ENCODE measurements at regions not wholly inside any gene's neighbourhood (a gene's known extent, or its start where the extent isn't known, plus 50 kb on each side); places are given as distances from the start of the nearest gene placed in this dataset.
A peak's percentile ranks its signal among the peaks of the same experiment; 100 is the strongest.

DNA sequence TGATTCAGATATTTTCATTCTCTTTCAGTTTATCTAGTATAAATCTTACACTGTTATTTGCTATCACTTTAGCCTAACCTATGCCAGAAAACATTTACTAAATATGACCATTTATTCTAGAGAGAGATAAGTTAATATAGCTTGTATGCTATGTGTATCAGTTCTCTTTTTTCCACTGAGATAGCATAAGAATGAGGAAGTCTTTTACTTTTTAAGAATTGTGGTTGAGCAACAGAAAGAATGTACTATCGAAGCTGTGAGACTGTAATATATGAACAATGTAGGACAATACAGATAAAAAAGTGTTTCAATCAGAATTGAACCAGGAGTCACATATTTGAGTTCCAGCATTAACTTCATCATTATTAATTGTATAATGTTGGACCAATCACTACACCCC, 479.9 kb upstream of the PLXNA2 start:
- no peak overlapping the region for H3K4me3 Mint-ChIP-seq
- H3K9me3 ChIP-seq (ENCODE audit: control insufficient read depth, low read length) = peaks cover 41% of the 10 kb centered on the region
- H3K9me3 Mint-ChIP-seq = peaks cover 40% of the 10 kb centered on the region
- 100% methylated on average over 1 of the region's 1 CpG; no CpG with 5 or more reads in 1 of the 2 experiments for WGBS, 2 experiments (ENCODE audit: insufficient coverage in 1 of 2, insufficient read length in 1 of 2)
- TF ChIP-seq, protein P1, sequence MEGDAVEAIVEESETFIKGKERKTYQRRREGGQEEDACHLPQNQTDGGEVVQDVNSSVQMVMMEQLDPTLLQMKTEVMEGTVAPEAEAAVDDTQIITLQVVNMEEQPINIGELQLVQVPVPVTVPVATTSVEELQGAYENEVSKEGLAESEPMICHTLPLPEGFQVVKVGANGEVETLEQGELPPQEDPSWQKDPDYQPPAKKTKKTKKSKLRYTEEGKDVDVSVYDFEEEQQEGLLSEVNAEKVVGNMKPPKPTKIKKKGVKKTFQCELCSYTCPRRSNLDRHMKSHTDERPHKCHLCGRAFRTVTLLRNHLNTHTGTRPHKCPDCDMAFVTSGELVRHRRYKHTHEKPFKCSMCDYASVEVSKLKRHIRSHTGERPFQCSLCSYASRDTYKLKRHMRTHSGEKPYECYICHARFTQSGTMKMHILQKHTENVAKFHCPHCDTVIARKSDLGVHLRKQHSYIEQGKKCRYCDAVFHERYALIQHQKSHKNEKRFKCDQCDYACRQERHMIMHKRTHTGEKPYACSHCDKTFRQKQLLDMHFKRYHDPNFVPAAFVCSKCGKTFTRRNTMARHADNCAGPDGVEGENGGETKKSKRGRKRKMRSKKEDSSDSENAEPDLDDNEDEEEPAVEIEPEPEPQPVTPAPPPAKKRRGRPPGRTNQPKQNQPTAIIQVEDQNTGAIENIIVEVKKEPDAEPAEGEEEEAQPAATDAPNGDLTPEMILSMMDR (conservative IDR thresholded peaks at IDR 0.05) = no peak
- no peaks in the 10 kb centered on the region for H3K27me3 Mint-ChIP-seq (ENCODE audit: insufficient read depth)
- no peaks in the 10 kb centered on the region for H3K4me1 Mint-ChIP-seq
- no peak overlapping the region for H3K27ac Mint-ChIP-seq
- H3K36me3 ChIP-seq (ENCODE audit: control insufficient read depth, insufficient read depth, low read length) = no peaks in the 10 kb centered on the region
- no peak overlapping the region for H3K4me3 ChIP-seq (ENCODE audit: low read length)
- no peak for DNase-seq
- no peaks in the 10 kb centered on the region for H3K4me1 ChIP-seq (ENCODE audit: control insufficient read depth, insufficient read depth, low read length)
- H3K9ac ChIP-seq (ENCODE audit: extremely low read depth, low read length, poor library complexity, severe bottlenecking) = no peak overlapping the region
- peaks cover 4% of the 10 kb centered on the region for H3K36me3 Mint-ChIP-seq (ENCODE audit: low read depth)
- H3K27me3 ChIP-seq (ENCODE audit: control insufficient read depth, insufficient read depth, low read length, poor library complexity, severe bottlenecking) = no peaks in the 10 kb centered on the region
- no peak overlapping the region for H3K27ac ChIP-seq (ENCODE audit: low read depth, low read length)

DNA sequence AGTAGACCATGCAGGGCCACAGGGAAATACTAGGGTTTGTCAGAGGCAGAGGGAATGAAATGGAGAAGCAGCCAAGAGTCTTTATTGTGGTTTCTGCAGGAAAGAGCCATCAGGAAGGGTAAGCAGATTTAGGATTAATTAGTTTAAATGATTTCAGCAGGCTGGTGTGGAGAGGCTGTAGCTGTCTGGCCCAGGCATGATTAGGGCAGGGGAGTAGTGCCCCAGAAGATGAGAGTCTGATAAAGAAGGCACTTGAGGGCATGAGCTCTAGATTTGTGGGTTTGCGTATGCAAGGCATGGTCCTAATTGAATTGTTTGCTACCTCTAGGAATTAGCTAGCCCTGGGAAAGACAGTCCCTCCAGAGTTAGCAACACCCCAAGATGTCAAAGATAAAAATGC, 484.6 kb upstream of the PLXNA2 start:
- no peaks in the 10 kb centered on the region for H3K36me3 ChIP-seq (ENCODE audit: control insufficient read depth, insufficient read depth, low read length)
- peaks cover 4% of the 10 kb centered on the region for H3K9me3 Mint-ChIP-seq
- no peaks in the 10 kb centered on the region for H3K27me3 ChIP-seq (ENCODE audit: control insufficient read depth, insufficient read depth, low read length, poor library complexity, severe bottlenecking)
- H3K9ac ChIP-seq (ENCODE audit: extremely low read depth, low read length, poor library complexity, severe bottlenecking) = no peak overlapping the region
- H3K27ac Mint-ChIP-seq = no peak overlapping the region
- H3K27ac ChIP-seq (ENCODE audit: low read depth, low read length) = no peak overlapping the region
- peaks cover 17% of the 10 kb centered on the region for H3K4me1 Mint-ChIP-seq
- H3K4me3 Mint-ChIP-seq = no peak overlapping the region
- WGBS, 2 experiments (ENCODE audit: insufficient coverage in 1 of 2, insufficient read length in 1 of 2) = 83 to 95% methylated on average over 1 of the region's 1 CpG
- DNase-seq = no peak
- peaks cover 9% of the 10 kb centered on the region for H3K9me3 ChIP-seq (ENCODE audit: control insufficient read depth, low read length)
- TF ChIP-seq, protein P1 (conservative IDR thresholded peaks at IDR 0.05) = no peak
- peaks cover 12% of the 10 kb centered on the region for H3K4me1 ChIP-seq (ENCODE audit: control insufficient read depth, insufficient read depth, low read length)
- no peaks in the 10 kb centered on the region for H3K36me3 Mint-ChIP-seq (ENCODE audit: low read depth)
- no peaks in the 10 kb centered on the region for H3K27me3 Mint-ChIP-seq (ENCODE audit: insufficient read depth)
- H3K4me3 ChIP-seq (ENCODE audit: low read length) = no peak overlapping the region

DNA sequence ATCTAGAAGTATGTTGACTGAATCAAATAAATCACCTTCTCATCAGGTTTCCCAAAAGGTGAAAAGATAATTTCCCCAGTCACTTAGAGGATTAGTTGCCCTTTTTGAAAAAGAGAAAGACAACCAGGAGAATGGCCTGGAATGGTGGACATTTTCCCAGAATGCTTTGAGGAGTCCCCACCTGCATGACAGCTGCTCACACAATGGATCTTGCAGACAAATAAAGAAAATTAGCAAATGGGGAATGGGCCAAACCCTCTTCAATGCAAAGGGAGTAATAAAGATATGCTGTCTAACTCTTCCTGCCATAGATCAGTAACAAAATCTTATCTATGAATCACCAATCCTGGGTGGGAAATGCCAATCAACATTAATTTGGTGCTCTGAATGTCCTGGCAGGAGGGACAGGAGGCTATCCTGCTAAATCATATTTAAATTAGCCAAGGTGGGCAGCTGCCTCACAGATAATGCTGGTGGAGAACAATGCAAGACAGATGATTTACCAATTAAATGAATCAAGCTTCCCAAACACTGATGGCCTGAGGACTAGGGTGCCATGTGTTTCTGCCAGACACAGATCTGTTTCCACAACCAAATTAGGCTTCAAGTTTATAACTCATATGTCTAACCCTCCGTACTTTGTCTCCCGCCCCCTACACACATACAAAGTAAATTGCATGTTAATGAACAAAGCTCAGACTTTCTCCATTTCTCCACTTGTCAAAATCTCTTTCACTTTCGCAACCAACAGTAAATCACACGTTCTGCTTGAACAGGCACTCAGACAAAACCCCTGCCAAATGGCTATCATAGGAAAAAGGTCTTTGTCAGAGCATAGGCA, 488.0 kb upstream of the PLXNA2 start:
- H3K4me3 Mint-ChIP-seq = no peak overlapping the region
- peaks cover 28% of the 10 kb centered on the region for H3K9me3 ChIP-seq (ENCODE audit: control insufficient read depth, low read length)
- no peaks in the 10 kb centered on the region for H3K27me3 ChIP-seq (ENCODE audit: control insufficient read depth, insufficient read depth, low read length, poor library complexity, severe bottlenecking)
- no peaks in the 10 kb centered on the region for H3K36me3 ChIP-seq (ENCODE audit: control insufficient read depth, insufficient read depth, low read length)
- H3K36me3 Mint-ChIP-seq (ENCODE audit: low read depth) = peaks cover 5% of the 10 kb centered on the region
- H3K27ac Mint-ChIP-seq = peak overlapping the region; percentile 27
- H3K4me3 ChIP-seq (ENCODE audit: low read length) = no peak overlapping the region
- H3K9ac ChIP-seq (ENCODE audit: extremely low read depth, low read length, poor library complexity, severe bottlenecking) = no peak overlapping the region
- TF ChIP-seq, protein P1 (conservative IDR thresholded peaks at IDR 0.05) = no peak
- peaks cover 14% of the 10 kb centered on the region for H3K4me1 ChIP-seq (ENCODE audit: control insufficient read depth, insufficient read depth, low read length)
- peak overlapping the region; percentile 82 for H3K27ac ChIP-seq (ENCODE audit: low read depth, low read length)
- H3K27me3 Mint-ChIP-seq (ENCODE audit: insufficient read depth) = no peaks in the 10 kb centered on the region
- 60 to 75% methylated on average over 2 to 4 of the region's 4 CpGs for WGBS, 2 experiments (ENCODE audit: insufficient coverage in 1 of 2, insufficient read length in 1 of 2)
- DNase-seq = peak; percentile 53
- H3K9me3 Mint-ChIP-seq = peaks cover 5% of the 10 kb centered on the region
- peaks cover 17% of the 10 kb centered on the region for H3K4me1 Mint-ChIP-seq

Measured in endodermal cell (in vitro differentiated cells).